Lung microvascular endothelial cell (primary cell): ENCODE measurements at regions not wholly inside any gene's neighbourhood (a gene's known extent, or its start where the extent isn't known, plus 50 kb on each side); places are given as distances from the start of the nearest gene placed in this dataset.

Source experiments
- DNase-seq, 2 donors: peaks; one replicate each; pipeline versions ENCODE4 v3.0.0 to v3.0.0-alpha.2; 2010; ENCODE audit warnings: low read depth in 2 of 2

- no peak for DNase-seq
Measured at GRCh38 chr5:176711883-176712282, 64.6 kb downstream of the TSPAN17 start.

GRCh38 chr5:176712546-176713304, 65.4 kb downstream of the TSPAN17 start:
- no peak for DNase-seq

GRCh38 chr5:176713409-176713808, 66.1 kb downstream of the TSPAN17 start:
- DNase-seq, result no peak

- no peak for DNase-seq
Measured at GRCh38 chr5:176714067-176714466, 66.8 kb downstream of the TSPAN17 start.

- peak; percentile 12 to 23 for DNase-seq
Measured at GRCh38 chr5:176716320-176716719, 69.0 kb downstream of the TSPAN17 start.

GRCh38 chr5:176719113-176719739, 71.9 kb downstream of the TSPAN17 start:
- no peak for DNase-seq

- no peak for DNase-seq
Measured at GRCh38 chr5:176721509-176721908, 74.2 kb downstream of the TSPAN17 start.

- DNase-seq, result no peak
Measured at GRCh38 chr5:176722757-176723156, 75.5 kb downstream of the TSPAN17 start.

- no peak for DNase-seq
Measured at GRCh38 chr5:176723440-176723839, 76.2 kb downstream of the TSPAN17 start.

- DNase-seq, result no peak
Measured at GRCh38 chr5:176724472-176724871, 77.2 kb downstream of the TSPAN17 start.

- peak in 1 of 2 donors; percentile 28 for DNase-seq
Measured at GRCh38 chr5:176725521-176726280, 78.4 kb downstream of the TSPAN17 start.

GRCh38 chr5:176726746-176727527, 79.7 kb downstream of the TSPAN17 start:
- DNase-seq, result peak; percentile 33 to 87

GRCh38 chr5:176727528-176727900, 80.2 kb downstream of the TSPAN17 start:
- DNase-seq, result no peak

- no peak for DNase-seq
Measured at GRCh38 chr5:176727983-176728675, 80.8 kb downstream of the TSPAN17 start.

GRCh38 chr5:176728831-176729251, 81.5 kb upstream of the UNC5A start:
- DNase-seq, result no peak

GRCh38 chr5:176730815-176731475, 79.4 kb upstream of the UNC5A start:
- no peak for DNase-seq

- no peak for DNase-seq
Measured at GRCh38 chr5:176731506-176732160, 78.7 kb upstream of the UNC5A start.

- no peak for DNase-seq
Measured at GRCh38 chr5:176732306-176732705, 78.1 kb upstream of the UNC5A start.

- no peak for DNase-seq
Measured at GRCh38 chr5:176732736-176733405, 77.5 kb upstream of the UNC5A start.
